Activated CD8-positive, alpha-beta memory T cell treated with anti-CD3 and anti-CD28 coated beads, Interleukin-2, amount 50 U/mL, for 48 hours (primary cell): ENCODE measurements at regions not wholly inside any gene's neighbourhood (a gene's known extent, or its start where the extent isn't known, plus 50 kb on each side); places are given as distances from the start of the nearest gene placed in this dataset.
"Not testable (repeated sequence)": the region's sequence is repeated elsewhere in the genome, so short reads cannot be mapped to it uniquely, and the experiment has no call there.

Experiments
- DNase-seq: peaks from one replicate; pipeline ENCODE4 v3.0.0-alpha.2; 2020

DNA sequence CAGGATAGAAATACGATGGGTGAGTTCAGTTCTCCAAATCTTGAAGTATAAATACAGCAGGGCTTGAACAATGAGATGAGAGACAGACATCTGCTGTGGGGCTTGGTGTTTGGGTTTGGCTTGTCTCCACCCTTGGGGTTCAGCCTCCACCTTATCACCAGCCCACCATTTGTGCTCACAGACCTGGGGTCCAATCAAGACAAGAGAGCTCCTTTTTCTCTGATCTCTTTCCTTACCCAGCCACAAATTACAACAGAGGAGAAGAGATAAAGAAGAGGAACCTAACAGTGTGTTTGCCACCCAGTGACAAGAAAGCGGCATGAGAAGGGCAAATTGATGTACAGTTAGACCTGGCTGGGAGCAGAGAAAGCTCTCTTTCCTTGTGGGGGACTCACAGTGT is 204.5 kb upstream of the CXCR4 start:
- DNase-seq: no peak

DNA sequence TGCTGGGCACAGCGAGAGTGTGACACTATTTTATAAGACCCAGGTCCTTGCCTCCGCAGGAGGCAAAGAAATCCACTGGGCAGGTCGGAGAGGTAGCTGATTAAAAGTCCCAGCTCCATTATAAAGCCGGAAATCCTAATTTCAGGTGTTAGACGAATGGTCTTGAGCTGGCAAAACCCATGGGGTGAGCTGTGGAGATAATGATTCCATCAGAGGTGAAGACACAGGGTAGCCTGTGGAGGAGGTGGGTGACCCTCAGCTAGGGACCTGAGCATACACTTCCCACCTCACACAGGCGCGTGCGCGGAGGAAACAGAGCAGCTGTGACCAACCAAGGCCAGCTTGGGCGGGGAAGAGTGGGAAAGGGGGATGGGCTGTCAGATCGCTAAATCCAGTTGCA is 201.7 kb upstream of the CXCR4 start:
- DNase-seq: no peak

DNA sequence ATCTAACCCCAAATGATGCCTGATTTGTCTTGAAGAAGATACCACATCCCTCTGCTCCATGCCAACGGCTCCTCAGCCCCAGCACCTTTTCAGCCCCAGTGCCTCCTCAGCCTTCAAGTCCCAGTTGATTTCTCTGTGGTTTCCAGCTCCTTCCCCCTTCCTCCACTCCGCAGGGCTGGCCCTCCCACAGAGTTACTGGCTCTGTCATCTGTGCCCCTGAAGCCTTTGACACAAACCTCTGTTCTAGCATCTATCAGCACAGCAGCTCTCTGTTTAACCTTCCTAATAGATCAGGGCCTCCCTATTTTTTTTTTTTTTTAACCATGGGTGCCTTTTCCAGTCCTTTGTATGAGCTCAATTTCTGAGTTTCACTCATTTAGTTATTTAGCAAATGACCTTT is 201.3 kb upstream of the CXCR4 start:
- DNase-seq: peak; percentile 69

DNA sequence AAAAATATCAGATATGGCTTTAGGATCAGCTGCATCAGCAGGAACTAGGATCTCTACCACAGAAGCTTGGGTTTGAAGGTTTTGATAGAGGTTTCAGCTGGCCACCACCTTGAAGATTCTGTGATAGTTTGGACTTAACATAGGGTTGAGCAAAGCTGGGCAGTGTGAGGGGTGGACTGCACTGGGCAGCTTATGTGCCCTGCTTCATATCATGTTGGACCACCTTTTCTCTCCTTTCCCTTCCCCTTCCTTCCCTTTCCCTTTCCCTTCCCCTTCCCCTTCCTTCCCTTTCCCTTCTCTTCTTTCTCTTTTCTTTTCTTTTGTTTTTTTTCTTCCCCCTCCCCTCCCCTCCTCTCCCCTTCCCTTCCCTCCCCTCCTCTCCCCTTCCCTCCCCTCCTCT is 196.3 kb upstream of the CXCR4 start:
- DNase-seq: no peak

DNA sequence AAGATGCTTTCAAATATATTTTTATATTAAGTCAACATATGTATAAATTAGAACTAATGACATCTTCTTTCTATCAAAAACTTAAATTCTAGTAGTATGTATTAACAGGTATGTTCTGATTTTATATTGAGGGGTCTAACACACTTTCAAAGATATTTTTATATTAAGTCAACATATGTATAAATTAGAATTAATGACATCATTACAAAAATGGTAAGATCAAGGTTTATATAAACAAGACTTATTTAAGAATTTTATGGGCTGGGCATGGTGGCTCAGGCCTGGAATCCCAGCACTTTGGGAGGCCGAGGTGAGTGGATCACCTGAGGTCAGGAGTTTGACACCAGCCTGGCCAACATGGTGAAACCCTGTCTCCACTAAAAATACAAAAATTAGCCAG is 194.6 kb upstream of the CXCR4 start:
- DNase-seq: not testable (repeated sequence)

DNA sequence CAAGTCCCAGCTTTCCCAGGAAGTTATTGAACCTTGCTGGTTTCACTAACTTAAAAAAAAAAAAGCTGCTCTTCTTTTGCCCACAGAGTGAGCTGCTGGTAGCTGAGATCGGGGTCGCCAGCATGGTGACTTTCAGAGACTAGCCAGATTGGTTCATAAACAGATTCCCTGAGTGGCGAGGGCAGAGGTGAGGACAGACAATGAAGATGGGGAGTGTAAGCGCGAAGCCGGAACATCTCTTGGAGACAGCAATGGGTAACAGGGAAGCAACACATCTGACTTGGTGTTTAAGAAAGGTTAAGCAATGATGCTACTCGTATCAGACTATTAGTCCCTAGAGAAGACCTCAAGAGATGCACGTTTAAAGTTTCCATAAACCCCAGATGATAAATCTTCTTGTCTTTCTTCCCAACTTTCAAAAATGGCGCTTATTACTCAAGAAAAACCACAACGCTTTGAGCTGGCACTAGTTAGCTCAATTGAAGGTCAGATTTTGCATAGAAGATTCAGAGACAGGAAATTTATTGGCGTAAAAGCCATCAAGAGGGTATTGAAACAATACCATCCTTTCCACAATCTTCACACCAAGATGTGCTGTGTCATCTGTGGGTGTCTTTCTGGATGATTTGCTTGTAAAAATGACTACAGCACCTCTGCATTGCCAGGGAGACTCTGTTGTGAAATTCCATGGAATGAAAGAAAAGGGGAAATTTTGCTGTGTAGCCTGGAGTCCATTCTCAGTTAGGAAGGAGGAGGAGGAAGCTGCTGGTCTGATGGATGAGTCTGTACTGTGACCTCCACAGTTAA is 193.1 kb upstream of the CXCR4 start:
- peak; percentile 64 for DNase-seq

DNA sequence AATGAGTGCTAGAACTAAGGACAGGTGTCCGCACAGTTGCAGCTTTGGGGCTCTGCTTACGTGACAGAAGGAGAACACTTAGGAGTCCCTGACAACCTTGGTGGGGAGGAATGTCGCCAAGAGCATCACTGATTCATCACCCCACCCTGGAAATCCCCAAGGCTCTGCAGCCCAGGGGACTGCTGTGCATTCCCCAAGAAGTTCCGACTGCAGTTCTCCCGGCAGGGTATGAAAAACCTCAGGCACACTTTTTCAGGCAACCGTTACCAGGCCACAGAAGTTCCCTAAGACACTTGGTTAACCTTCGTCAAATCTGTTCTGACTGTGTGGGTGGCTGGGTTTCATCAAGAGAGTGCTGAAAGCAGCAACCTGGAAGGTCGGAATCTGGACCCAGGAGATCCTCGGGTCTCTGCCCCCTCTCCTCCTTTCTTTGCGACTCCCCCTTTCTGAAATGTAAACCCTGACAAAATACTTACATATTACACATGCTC is 192.1 kb upstream of the CXCR4 start:
- DNase-seq: peak; percentile 61

DNA sequence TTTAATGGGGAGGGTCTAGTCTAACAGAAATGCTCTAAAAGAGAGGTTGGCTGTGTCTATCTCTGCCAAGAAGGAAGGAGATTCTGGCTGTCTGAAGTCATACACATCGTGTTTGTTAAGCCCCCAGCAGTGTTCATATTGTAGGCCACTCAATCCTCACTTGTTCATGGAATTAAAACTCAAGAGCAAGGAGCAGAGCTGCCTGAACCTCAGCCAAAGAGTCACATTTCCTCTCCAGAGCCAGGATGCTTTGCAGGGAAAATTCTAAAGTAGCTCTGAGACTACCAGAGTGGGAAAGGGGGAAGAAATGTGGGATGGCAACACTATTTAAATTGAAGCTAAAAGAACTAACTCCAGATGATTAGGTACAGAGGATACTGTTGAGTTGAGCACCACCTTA is 190.7 kb upstream of the CXCR4 start:
- DNase-seq: no peak

DNA sequence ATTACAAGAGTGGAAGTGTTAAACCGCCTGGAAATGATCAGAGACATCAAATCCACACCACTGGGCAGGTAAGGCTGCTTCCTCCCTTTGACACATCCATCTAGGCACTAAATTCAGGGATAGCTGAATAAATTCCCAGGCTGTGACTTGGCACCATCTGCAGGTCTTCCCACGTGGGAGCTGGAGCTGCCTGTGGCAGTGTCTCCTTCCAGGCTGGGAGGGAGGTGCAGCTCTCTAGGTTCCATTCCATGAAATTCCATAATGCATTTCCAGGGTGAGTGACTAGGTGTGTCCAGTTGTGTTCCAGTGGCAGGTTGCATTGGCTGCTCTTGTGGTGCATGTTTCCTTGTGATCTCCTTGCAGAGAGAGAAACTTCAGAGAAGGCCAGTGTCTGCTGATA is 188.9 kb upstream of the CXCR4 start:
- no peak for DNase-seq

DNA sequence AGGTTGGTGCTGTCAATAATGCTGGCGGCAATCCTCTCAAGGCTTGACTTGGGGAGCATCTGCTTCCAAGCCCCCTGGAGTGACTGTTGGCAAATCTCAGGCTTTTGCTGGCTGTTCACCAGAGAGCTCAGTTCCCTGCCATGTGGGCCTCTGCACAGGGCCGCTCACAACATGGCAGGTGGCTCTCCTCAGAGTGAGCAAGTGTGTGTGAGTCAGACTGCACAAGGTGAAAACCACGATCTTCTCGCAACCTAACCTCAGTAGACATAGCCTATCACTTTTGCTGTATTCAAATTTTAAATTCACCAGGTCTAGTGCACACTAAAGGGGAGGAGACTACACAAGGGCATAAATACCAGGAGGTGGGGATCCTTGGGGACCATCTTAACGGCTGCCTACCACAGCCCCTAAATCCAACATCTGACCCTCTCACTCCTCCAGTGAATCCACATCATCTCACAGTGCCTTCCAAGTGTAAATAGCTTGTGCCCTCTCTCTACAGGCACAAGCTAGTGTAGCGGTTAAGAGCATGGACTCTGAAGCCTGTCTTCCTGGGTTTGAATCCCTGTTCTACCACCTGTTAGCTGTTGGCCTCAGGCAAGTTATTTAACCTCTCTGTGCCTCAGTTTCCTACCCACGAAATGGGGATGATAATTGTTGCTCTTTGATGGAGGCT is 187.7 kb upstream of the CXCR4 start:
- peak; percentile 79 for DNase-seq

DNA sequence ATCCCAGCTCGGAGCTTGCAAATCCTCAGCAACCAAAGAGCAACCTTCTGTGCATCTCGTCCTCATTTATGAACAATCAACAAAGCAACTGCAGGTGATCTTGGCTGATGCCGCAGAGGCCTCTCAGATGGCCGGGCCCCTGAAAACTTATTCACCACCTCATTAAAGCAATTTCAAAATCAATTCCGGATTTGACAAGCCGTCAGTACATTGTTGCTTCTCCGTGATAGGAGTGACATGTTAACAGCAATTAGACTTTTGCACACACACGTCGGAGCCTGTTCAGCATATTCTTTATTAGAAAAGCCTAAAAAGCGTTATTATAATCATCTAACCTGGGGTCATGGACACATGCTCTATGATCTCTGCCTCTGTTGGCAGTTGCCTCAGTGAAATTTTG is 183.1 kb upstream of the CXCR4 start:
- DNase-seq: no peak

DNA sequence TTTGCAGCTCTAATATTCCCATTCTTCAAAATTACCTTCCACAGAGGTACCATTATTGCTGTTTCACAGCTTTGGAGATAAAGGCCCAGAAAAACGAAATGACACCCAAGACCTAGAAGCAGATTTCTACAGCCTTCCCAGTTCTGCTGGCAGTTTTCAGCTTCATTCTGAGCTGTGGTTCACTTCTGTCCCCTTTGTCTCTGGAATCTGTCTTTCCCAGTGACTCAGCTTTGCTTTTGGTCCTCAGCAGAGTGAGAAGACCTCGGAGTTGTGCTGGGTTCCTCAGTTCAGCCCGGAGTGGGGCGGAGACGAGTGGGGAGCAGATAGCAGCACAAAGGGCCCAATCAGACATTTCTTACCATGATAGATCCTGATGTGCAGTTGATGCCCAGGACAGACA is 180.7 kb upstream of the CXCR4 start:
- DNase-seq: no peak

DNA sequence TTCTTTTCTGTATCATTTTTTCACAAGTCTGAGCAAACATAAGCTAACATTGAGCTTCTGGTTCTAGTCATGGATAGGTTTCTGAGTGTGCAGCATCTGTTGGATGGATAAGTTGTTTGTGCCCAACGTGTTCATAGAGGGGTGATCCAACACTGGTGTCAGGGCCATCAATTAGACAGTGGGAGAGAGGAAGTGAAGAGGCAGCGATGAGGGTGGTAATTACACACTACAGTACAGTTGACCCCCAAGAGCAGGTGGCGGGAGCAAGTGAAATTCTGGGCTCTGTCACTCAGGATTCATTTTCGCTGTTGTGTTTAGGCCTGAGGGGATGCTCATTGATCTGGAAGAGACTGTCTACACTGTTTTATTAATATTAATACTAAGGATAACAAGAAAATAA is 180.0 kb upstream of the CXCR4 start:
- no peak for DNase-seq

DNA sequence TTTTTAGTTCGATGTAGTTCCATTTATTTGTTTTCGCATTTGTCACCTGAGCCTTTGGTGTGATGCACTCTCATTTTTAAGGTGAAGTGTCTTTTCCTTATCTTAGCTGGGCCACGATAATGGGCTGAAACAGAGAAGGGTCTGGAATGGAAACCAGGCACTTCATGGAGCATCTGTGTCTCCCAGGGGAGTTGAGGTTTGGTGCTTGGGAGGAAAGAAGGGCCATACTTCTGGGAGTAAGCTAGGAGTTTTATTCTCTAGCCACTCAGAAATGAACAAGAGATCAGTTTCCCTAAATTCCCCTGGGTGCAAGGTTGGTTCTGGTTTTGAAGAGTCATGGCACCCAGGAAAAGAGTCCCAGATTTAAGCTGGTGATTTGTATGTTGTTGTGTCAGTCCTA is 179.4 kb upstream of the CXCR4 start:
- no peak for DNase-seq

DNA sequence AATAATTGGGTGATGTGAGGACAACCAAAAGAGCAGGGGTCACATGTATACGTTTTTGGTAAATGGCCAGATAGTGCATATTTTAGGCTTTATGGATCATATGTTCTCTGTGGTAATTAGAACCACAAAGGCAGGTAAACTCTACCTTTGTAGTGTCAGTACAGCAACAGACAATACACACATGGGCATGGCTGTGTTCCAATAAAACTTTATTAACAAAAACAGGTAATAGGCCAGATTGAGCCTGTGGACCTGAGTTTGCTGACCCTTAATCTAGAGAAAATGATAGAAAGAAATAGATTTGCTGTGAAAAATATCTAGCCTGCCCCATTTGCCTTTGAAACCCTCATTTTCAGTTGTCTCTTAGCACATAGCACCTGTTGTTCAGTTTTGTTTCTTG is 177.2 kb upstream of the CXCR4 start:
- DNase-seq: no peak

DNA sequence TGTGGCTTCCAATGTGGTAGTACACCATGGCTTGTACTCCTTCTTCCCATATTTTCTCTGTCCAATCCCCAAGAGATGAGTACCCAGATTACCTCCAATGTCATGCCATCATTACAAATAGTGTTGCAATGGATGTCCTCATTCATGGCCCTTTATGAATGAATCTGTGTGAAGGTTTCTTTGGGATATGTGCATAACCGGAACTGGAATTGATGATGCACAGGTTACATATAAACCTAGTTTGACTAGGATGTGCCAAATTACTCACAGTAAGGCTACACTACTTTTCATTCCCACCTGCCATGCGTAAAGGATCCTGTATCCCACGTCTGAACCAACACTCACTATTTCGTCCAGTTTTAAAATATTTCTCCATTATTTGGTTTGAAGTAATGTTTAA is 173.9 kb upstream of the CXCR4 start:
- no peak for DNase-seq

DNA sequence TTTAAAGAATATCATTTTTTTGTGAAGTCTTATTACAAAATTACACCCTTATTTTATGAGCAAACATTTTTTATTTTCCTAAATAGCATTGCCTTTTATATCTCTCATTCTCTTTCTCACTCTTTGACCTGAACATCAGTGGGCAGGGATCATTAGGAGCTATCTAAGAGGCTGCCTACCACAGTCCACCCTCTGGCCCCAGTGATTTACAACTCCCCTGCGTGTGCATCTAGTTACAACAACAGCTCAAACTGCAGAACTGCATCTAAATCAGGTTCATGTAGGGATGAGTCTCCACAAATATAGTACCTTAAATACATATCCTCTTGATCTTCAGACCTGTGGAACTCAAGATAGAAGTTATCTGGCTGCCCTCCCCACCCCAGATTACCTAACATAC is 172.4 kb upstream of the CXCR4 start:
- DNase-seq: no peak

DNA sequence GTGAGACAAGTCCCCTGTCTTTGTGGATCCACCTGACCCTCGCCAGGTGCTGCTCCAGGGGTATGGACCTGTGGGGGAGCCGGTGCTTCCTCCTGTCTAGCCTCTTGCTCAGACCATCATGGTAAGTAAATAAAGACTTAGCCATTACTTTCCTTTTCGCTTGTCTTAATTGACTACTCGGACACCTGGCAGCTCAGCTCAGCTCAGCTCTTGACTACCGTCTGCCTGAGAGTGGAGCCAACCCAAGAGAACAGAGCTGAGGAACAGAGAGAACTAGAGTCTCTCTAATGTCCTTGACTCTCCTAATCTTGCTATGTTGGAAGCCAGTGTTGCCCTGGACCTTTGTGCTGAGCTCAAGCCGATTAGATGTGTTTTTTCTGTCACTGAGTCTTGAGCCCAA is 170.3 kb upstream of the CXCR4 start:
- DNase-seq: no peak

DNA sequence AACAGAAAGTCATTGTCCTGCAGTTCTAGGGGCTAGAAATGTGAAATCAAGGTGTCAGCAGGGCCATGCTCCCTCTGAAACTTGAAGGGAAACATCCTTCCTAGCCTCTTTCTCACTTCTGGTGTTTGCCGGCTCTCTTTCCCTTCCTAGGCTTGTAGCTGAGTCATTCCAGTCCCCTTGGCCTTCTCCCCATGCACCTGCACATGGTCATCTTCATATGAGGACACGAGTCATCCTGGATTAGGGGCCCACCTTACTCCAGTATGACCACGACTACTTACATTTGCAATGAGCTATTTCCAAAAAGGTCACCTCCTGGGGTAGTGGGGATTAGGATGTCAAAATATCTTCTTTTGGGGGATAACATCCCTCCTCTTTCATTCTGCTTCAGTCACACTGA is 168.5 kb upstream of the CXCR4 start:
- DNase-seq: no peak

DNA sequence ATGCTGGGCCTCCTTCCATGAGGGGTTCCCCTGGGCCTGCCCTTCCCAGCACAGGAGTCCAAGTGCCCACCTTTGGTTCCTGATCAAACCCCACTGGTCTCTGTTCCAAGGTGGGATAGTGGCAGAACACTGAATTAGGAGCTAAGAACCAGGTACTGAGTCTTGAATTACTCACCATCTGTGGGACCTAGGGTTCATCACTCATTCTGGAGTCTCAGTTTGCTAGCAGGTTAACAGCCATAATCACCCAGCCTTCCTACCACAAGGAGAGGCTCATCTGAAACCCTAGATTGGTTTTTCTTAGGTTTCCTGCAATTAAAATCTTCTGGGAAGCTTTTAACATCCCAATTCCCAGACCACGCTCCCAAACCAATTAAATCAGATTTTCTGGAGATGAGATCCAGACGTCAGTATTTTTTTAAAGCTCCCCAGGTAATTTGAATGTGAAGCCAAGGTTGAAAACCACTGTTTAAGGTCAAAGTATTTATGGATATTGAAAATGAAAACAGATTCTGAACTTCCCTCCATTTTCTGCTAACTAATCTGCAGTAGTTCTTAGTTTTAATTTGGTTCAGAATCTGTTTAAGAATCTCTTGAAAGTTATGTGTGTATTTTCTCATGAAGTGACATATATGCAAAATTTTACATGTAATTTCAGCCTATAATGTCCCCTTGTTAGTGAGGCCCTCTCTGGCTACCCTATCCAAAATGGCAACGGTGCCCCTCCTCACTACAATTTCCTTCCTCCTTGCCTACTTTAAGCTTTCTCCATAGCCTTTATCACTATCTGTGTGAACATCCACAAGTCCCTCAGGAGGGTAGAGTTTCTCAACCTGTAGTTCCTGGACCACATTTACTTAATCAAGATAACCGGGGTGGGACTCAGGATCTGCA is 166.5 kb upstream of the CXCR4 start:
- DNase-seq: no peak

DNA sequence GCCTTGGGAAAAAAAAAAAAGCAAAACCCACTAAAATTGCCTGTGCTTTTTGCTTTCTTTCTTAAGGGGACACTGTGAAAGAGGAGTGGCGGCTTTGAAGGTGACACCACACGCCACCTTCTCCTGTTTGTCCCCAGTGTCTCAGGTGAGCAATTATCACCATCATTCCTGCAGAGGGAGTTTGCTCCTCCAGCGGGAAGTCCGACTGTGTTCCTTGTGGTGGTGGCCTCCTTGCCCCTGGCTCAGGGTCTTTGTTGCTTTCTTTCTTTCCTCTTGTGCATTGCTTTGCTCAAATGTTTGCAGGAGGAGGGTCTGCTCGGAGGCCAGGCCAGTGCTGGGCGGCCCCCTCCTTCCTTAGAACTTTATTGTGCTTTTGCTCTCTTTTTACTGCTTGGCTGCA is 164.3 kb upstream of the CXCR4 start:
- DNase-seq: no peak

DNA sequence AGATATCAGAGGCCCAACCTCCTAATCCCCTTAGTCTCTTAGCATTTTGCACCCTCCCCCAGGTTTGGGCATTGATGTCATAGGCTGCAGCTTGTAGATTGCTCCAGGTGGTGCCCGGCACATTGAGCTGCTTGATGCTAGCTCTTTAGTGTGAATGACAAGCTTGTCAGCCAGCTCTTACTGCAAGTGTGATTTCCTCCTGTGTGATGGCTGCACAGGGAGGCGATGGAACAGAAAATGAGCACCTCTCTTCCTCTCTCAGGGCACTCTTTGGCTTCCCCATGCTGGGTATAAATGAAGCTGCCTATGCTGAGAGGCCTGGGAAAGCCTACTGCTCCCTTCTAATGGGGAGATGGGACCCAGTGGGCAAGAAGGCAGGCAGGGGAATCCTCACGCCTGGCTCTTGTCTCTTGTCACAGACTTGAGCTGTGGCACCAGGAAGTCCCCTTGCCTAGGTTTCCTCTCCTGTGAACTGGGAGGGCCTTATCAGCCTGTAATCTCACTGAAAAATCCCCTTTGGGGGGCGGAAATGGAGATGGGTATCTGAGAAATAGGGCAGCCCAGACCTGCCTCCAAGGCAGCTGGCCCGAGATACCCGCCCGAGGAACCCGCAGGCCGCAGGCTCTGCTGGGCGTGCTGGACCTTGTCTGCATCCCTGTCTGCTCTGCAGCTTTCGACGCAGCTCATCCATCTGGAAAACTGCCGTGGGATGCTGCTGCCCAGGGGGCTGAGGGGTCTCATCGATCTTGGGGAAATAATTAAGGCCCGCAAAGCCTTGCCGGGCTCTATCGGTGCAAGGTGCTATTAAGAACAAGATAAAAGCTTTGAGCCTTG is 163.5 kb upstream of the CXCR4 start:
- DNase-seq: peak; percentile 69

DNA sequence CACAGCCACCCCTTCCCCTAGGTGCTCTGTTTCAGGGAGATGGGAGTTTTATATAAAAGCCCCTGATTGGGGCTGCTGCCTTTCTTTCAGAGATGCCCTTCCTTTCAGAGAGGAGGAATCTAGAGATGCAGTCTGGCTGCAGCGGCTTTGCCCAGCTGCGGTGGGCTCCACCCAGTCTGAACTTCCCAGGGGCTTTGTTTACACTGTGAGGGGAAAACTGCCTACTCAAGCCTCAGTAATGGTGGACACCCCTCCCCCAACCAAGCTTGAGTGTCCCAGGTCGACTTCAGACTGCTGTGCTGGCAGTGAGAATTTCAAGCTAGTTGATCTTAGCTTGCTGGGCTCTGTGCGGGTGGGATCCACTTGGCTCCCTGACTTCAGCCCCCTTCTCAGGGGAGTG is 148.4 kb upstream of the CXCR4 start:
- not testable (repeated sequence) for DNase-seq
